GM19351 (cell line): ENCODE measurements at regions not wholly inside any gene's neighbourhood (a gene's known extent, or its start where the extent isn't known, plus 50 kb on each side); places are given as distances from the start of the nearest gene placed in this dataset.
"Not testable (repeated sequence)": the region's sequence is repeated elsewhere in the genome, so short reads cannot be mapped to it uniquely, and the experiment has no call there.

Experiments used
- ATAC-seq: cut with Tn5 transposase; IDR thresholded peaks from one replicate; pipeline ENCODE4 v1.9.1; 2021; ENCODE audit warnings: mild to moderate bottlenecking, moderate library complexity; ENCODE audit not compliant: unreplicated experiment

DNA sequence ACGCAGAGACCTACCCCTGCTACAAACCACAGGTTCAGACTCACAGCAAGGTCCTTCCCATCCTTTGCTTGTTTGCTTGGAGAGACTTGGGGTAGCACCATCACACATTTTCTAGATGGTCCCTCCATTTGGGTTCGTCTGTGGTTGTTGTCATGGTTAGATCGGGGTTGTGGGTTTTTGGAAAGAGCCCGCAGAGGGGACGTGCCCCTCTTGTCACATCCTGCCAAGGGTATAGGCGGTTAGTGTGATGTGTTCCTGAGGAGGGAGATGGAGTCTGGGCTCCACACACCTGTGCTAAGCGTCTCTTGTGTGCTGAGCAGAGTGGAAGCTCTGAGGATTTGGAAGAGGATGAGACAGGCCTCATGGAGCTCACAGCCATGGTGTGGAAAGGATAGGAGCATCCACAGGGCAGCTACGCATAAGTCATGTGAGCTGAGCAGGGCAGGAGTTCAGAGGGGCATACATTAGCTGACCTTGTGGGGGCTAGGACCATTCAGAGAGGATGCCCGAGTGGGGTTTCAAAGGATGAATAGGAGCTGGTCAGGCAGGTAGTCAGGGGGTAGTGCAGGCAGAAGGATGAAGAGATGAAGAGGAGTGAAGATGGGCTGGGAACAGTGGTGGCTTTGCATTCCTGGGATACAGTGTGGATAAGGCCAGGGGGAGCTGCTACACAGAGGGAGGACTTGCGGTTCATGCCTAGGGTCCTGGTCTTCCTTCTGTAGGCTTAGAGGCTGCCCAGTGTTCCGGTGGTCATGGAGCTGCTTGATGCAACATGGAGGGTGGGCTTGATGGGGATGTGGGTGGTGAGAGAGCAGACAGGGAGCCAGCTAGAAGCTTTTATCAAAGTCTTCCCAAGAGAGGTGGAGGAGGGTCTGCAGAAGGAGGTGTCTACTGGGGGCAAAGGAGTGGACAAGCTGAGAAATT, 62.9 kb downstream of the ACKR3 start:
- ATAC-seq: no peak

DNA sequence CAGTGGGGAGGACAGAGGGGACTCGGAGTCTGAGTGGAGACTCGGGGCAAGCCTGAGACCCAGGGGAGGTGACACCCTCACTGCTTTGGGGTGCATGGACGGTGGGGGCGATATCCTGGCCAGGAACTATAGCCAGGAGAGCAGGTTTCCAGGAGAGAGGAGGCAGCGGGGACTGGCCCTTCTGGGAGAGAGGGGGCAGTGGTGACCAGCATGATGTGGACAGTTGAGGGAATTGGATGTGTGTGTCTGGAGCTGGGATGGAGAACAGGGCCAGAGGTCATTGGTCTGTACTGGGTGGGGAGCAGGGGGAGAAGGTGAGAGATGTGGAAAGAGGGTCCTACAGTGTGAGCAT, 63.6 kb downstream of the ACKR3 start:
- ATAC-seq: no peak

DNA sequence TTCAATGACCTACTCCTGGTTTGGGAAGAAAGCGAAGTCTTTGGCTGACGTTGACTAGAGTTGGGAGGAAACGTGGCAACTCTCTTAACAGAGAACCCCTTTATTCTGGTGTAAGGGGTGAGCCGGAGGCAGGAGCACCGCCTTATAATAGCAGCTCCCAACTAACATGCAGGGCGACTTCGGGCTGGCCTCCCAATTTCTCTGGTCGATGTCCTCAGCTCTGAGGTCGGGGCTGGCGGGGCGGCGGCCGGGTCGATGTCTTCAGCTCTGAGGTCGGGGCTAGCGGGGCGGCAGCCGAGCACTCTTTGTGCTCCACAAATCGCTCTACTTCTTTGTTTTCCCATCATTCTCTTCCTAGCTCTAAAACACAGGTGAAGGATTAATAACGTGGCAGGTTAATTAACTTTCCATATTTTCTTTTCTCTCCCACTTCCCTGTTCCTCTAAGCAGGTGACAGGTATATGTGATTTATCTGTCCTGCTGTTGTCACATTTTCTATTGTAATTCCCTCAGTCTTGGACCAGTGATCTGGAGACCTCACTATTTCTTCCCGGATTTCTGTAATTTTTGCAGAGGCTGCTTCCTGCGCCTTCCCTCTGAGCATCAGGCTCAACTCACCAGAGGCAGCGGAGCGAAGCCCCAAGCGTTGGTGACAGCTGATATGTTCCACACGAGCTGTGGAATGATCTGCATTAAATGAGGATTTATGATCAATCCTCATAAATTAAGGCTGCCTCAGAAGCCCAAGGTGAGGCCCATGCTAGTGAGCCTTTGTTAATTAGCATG, 64.3 kb downstream of the ACKR3 start:
- no peak for ATAC-seq

DNA sequence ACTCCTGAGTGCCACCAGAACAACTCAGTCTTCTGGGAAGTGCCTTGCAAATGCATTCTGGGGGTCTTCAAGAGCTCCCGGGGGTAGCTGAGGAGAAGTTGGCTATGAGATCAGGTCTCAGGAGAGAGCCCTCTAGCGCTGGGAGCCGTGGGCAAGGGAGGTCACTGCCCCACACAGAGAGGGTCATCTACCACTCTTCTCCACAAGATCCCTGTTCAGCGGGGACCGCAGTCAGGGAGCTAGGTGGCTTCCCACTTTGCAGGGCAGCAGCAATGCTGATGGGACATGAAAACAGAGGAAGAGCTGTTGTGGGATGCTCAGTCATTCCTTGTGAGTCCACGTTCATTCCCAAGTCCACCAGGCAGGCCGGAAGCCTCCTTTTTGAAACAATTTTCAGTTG, 66.6 kb downstream of the ACKR3 start:
- no peak for ATAC-seq

DNA sequence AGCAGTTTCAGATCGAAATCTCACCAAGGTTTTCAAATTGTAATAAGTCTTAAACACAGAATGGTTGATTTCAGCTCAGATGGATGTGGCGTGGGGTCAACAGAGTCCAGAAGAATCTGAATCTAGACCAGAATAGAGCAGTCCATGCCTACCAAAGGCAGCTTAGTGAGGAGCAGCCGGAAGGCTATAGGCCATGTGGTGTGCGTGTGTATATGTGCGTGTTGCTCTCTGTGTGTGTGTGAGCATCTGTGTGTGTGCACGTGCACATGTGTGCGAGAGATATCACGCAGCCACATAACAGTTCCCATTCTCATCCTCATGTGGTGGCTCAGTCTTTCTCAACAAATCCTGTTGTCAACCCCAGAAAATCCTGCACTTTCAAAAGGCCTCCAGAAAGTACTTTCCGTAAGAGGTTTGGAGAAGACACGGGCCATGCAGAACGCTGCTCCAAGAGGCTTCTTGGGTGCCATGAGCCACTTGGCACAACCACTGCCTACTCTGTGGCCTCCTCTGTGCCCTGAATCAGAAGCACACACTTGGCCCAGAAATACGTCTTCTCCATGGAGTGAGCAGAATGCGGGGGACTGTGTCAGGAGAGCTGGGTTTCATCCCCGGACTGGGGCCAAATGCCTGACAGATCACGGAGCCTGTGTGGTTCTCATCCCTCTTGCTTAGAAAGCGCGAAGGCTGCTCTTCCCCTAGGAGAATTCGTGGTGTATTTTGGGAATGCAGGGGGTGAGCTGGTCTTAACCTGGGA, 67.3 kb downstream of the ACKR3 start:
- no peak for ATAC-seq

DNA sequence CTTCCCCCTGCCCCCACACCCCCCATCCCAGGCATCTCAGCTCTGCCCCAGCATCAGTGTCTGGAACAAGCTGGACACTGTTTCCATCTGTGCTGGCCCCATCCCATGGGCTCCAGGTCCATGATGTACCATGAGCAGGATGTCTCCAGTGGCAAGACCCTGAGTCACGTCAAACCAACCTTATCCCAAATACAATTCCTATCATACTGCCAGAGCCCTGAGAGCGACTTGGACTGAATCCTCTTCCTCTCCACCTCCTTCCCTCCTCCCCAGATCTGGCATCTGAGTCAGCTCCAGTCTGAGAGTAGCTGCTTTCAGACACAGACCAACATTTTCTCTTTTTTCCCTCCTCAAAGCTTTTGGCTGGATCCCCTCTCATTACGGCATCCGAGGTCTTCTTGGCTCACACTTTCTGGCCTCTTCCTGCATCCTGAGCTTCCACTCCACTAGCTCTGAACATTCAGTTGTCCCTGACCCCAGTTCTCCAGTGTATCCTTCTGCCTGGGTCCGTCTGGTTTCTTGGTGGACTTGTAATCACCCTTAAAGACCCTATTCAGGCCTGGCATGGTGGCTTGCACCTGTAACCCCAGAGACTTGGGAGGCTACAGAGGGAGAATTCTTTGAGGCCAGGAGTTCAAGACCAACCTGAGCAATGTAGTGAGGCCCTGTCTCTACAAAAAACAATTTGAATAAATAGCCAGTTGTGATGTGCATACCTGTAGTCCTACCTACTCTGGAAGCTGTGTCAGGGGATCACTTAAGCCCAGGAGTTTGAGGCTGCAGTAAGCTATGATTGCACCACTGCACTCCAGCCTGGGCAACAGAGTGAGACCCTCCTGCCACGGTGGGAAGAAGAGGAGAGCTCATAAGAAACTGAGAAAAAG, 68.3 kb downstream of the ACKR3 start:
- no peak for ATAC-seq

DNA sequence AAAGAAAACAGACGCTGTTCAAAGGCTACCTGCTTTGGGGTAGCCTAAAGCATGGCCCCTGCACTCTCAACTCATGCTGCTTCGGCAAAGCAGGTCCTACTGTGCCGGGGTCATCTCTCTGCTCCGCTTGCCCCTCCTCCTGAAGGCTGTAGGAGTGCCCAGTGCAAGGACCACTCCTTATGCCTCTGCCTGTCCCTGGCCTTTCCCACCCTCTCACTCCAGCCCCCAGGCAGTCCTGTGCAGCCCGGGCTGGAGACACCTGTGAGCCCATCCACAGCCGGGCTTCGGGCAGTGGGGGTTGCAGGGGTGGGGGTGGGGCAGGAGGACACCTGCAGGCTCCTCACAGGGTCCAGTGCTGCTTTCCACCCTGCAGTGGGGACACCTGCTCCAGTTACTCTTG, 69.1 kb downstream of the ACKR3 start:
- no peak for ATAC-seq

DNA sequence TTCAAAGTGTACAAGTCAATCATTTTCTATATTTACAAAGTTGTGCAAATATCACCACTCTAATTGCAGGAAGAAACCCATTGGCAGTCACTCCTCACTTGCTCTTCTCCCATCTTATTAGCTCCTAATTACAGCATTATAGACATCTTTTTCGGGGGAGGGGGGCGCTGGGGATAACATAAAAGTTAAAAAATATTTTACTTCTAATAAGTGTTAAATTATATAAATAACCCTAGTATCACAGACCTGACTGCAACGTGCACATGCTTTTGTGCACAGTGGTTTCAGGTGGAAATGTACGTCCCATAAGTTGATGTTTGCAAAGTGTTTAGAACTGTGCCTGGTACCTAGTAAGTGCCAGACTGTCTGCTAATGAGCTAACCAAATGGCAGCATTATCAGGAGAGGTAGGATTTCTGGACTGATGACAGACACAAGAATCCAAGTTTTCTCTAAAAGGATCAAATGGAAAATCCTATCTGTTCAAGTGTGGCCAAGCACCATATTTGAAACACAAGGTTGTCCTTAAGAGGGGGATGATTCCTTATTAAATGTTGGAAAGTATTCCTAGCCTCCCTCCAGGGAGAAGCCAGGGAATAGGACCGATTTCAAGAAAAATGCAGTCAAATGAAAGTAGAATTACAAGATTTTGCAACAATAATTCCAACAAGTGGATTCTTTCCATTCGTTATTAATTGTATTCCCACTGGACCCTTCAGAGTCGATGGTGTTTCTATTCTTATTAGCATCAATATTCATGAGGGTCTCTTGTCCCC, 70.0 kb downstream of the ACKR3 start:
- no peak for ATAC-seq

DNA sequence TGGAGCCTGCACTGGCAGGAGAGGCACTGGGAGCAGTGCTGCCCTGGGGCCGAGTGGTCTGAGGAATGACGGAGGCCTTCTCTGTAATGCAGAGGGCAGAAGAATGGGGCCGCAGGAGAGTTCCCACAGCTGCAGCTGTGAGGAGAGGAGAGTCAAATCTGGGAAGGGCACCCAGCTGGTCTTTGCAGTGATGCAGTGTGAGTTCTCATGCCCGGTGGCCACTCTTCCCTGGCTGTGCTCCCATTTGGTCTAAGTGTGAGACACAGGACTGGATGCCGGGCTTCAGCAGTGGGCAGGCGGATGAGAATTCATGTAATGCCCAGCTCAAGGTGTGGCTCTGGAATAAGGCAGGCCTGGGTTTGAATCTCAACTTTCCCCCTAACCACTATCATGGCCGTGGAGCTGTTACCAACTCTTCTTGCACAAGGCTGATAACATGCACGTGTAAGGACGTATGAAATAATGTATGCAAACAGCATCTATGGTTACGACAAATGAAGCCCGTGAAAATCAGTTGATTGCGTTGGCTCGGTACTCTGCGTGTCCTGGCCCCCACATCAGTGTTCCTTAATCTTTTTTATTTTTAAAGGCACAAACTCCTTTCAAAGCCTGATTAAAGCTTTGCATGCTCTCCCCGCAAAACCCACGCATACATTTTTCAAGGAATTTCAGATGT, 71.6 kb downstream of the ACKR3 start:
- no peak for ATAC-seq

DNA sequence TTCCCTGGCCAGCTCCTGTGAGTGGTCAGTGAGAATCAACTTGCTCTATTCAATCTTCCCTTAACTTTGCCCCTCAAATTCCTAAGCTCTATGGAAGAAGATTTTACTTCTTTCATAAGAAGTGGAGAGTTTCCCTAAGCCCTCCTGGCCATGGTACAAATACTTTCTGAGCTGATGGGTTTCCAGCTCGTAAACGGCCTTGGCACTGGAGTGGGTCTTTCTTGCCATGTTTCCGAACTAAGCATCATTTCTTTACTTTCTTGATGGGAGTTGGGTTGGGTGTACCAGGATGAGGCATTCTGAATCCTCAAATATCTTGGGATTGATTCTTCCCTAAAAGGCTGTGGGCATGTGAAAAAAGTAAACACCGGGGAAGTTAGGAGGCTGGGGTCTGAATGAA, 72.5 kb downstream of the ACKR3 start:
- ATAC-seq: no peak

DNA sequence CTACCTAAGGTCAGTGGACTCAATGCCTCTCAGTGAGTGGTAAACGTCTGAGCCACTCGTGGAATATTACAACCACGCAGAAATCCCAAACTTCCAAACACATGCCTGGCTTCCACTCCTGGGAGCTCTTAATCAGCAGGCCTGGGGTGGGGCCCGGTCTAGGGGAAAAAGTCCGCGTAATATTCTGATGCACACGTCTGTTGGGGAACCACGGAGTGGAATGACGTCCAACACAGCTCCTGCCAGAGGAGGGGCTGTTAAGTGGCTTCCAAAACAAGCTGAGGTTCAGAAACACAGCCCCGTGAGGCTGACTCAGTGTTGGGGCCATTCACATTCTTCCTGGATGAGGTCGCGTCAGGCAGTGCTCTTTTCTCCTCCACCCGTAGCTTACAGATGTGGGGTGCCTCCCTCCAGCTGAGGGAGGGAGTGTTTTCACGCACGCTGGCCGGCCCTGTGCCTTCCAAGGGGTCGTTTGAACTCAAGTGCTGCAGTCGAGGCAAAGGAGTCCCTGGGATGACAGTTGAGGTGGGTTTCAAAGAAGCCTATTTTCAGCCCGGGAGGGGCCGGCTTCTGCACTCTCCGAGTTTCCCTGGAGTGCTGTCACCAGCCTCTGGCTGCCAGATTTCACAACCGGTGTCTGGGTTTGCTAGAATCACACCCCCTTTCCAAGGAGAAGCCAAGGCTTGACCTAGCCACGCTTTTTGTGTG, 73.1 kb downstream of the ACKR3 start:
- no peak for ATAC-seq

DNA sequence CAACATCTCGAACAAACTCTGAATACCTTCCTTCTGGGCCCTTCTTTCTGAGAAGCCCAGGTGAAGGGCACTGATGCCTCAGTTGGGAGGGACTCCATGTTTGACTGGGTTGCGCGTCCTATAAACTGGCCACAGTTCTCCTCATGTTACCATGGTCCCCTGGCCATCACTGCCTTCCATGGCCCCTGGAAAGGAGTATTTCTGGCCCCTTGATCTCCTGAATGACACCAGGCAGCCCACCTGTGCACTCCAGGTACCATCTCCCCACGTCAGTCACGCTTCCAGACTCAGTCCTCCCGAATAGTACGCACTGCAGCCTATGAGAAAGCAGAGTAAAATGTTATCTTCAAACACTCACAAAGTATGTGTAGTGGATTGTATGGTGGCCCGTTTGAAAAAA, 73.9 kb downstream of the ACKR3 start:
- no peak for ATAC-seq

DNA sequence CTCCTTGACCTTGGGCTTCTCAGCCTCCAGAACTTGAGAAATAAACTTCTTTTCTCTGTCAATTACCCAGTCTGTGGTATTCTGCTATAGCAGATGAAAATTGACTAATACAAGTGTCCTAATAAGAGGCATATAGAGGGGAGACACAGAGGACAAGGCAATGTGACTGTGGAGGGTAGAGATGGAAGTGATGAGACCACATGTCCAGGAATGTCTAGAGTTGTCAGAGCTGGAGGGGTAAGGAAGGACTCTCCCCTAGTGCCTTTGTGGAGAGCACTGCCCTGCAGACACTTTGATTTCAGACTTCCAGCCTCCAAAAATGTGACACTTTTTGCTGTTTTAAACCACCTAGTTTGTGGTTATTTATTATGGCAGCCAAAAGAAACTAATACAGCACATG, 74.4 kb downstream of the ACKR3 start:
- no peak for ATAC-seq

DNA sequence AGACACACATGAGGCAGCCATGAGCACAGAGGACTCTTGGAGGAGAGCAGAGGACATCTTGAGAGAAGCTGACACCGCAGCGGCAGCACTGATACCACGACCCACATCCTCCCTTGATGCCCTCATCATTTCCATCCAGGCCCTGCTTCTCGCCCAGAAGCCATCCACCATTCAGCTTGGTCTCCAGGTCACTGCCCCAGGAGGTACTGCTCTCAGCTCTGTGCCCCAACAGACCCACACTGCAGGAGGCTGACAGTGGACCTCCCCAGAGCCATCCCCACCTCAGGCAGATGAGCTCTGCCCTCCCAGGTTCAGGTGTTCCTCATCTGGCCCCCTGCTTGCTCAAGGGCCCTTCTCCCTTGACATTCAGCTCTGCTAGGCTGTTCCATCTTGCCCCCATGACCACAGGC, 74.9 kb downstream of the ACKR3 start:
- no peak for ATAC-seq

DNA sequence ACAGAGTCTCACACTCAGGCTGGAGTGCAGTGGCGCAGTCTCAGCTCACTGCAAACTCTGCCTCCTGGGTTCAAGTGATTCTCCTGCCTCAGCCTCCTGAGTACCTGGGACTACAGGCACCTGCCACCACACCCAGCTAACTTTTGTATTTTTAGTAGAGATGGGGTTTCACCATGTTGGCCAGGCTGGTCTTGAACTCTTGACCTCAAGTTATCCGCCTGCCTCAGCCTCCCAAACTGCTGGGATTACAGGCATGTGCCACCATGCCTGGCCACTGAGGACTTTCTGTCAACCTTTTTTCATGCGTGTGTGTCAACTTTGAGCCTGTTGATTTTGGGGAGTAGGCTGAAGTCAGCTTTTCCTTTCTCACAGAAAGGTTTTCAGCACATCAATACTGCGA, 75.5 kb downstream of the ACKR3 start:
- not testable (repeated sequence) for ATAC-seq

DNA sequence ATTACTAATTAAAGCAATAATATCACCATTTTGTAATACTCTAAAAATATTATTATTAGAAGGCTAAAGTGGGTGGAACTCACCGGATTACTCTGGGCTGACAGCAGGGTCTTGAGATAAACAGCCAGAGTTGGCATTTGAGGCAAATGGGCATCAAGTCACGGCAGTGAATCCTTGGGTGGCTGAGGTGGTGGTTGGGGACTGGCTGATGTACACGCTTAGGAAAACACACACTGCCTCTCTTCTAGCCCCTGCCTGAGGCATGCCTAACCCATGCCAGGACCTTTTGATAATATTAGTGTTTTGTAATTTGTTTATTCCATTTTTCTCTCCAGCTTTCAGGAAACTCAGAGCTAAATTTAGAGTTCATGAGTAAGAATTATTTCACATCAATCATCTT, 76.8 kb downstream of the ACKR3 start:
- no peak for ATAC-seq

DNA sequence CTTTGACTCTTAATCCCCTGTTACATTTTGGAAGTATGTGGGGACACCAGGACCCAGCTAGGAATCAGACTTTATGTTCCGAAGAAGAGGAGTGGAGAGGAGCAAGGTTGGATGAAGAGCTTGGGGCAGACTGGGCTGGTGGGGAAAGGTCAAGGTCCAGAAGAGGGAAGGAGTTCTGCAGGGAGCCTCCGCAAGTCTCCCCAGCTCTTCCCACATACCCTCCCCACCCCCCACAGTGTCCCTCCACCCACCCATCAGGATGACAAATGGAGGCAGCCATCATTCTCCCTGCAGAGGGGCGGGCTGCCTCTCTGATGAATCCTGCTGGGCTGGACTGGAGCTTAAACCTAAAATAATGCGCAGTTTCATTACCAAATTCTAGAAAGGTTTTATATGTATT, 77.2 kb downstream of the ACKR3 start:
- no peak for ATAC-seq

DNA sequence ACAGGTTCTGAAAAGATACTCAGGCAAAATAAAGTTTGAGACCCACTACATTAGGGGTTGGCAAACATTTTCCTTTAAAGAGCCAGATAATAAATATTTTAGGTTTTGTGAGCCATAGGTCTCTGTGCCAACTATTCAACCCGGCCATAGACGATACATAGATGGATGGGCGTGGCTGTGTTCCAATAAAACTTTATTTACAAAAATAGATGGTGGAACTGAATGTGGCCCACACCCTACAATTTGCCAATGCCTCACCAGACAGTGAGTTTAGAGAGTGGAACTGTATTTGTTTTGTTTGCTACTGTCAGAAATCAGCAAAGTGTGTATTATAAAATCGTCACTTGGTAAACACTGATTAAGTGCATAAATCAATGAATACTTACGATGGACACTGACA, 78.0 kb downstream of the ACKR3 start:
- no peak for ATAC-seq

DNA sequence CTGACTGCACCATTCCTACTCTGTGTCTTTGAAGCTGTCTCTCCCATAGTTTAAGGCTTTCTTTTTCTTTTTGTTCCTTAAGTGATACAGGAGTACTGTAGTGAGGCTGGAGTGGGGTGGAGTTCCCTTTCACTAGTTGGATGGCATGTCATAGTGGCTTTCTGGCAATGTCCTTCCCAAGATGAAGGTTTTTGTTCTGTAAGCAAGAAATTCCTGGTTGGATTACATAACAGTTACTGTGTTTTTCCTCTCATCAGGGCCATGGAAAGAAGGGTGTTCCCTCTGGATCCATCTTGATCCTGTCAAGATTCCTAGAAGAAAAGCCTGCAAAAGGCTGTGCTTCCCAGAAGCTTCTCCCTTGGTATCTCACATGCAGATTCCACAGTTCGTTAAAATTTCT, 84.2 kb downstream of the ACKR3 start:
- ATAC-seq: no peak
